ENCODE measurements at regions not wholly inside any gene's neighbourhood (a gene's known extent, or its start where the extent isn't known, plus 50 kb on each side); places are given as distances from the start of the nearest gene placed in this dataset.

GRCh38 chr3:72327008-72327407, 521.2 kb downstream of the SHQ1 start:
- TF ChIP-seq KDM5A (IDR thresholded peaks at IDR 0.05), result no peak
- no peak for TF ChIP-seq CTCF (IDR thresholded peaks at IDR 0.05)
- TF ChIP-seq FOXS1 (CRISPR knock-in tag; IDR thresholded peaks at IDR 0.05), result no peak
- TF ChIP-seq MAX (IDR thresholded peaks at IDR 0.05), result no peak
- TF ChIP-seq POLR2A (IDR thresholded peaks at IDR 0.05; ENCODE audit: low read length), result no peak
- no peak for TF ChIP-seq REST (IDR thresholded peaks at IDR 0.05)
- TF ChIP-seq MAZ (IDR thresholded peaks at IDR 0.05; ENCODE audit: borderline replicate concordance, low read depth, low read length), result no peak
- TF ChIP-seq ZSCAN20 (CRISPR knock-in tag; IDR thresholded peaks at IDR 0.05), result no peak
- no peak for TF ChIP-seq JUN (IDR thresholded peaks at IDR 0.05)
